ENCODE measurements at regions not wholly inside any gene's neighbourhood (a gene's known extent, or its start where the extent isn't known, plus 50 kb on each side); places are given as distances from the start of the nearest gene placed in this dataset.

GRCh38 chr9:99582814-99583213 is 238.9 kb upstream of the NR4A3 start:
- TF ChIP-seq ZNF512 (CRISPR knock-in tag; IDR thresholded peaks at IDR 0.05) (no peak), POLR2AphosphoS5 (IDR thresholded peaks at IDR 0.05; ENCODE audit: low read depth, low read length) (no peak), FOXP1 (IDR thresholded peaks at IDR 0.05) (no peak), FOXP1 (CRISPR knock-in tag; IDR thresholded peaks at IDR 0.05) (no peak), SRF (IDR thresholded peaks at IDR 0.05; ENCODE audit: low read depth, low read length) (no peak), SETDB1 (CRISPR knock-in tag; IDR thresholded peaks at IDR 0.05; ENCODE audit: borderline replicate concordance) (no peak)
